GM12878 (cell line): ENCODE measurements at regions not wholly inside any gene's neighbourhood (a gene's known extent, or its start where the extent isn't known, plus 50 kb on each side); places are given as distances from the start of the nearest gene placed in this dataset.
"Not testable (repeated sequence)": the region's sequence is repeated elsewhere in the genome, so short reads cannot be mapped to it uniquely, and the experiment has no call there.

Source experiments
- ATAC-seq: fragments of 200-7000 bp; cut with Tn5 transposase; 3 replicates; pipeline ENCODE4 v1.9.1; 2020; ENCODE audit warnings: mild to moderate bottlenecking, moderate library complexity
- BruUV-seq: library from RNA; stranded (reverse); fragments of 400-500 nt; replicated peaks from 2 replicates; lab custom pipeline; 2021; lab: Mats Ljungman, UMichigan
- CTCF ChIA-PET: fragments of 300-600 bp; sonication (Branson Sonifier 250); formaldehyde crosslinking; extraction: SDS; loops from one replicate; lab custom pipeline; 2021; ENCODE audit warnings: inconsistent platforms; lab: Yijun Ruan, JAX
- POLR2A ChIA-PET: fragments of 350-600 bp; formaldehyde crosslinking; extraction: SDS; loops from one replicate; lab custom pipeline; 2021; ENCODE audit warnings: inconsistent platforms; lab: Charles Lee
- RAD21 ChIA-PET: fragments of 300-600 bp; sonication (Branson Sonifier 250); formaldehyde crosslinking; loops from one replicate; lab custom pipeline; 2023; ENCODE audit warnings: antibody characterized with exemption; ENCODE audit not compliant: unreplicated experiment; lab: Charles Lee
- SMC1A ChIA-PET: fragments of 300-600 bp; sonication (Branson Sonifier 250); formaldehyde crosslinking; loops from one replicate; lab custom pipeline; 2023; ENCODE audit not compliant: unreplicated experiment, uncharacterized antibody; lab: Charles Lee
- DNase-seq: peaks from one replicate; pipeline ENCODE4 v3.0.0-alpha.2; 2011; ENCODE audit warnings: low read depth, low spot score
- FAIRE-seq: peaks from 3 replicates; lab custom pipeline; 2011; peaks lifted over from hg19 to GRCh38; lab: Jason Lieb, UNC
- H2AFZ ChIP-seq: 2 replicates; pipeline ENCODE4 v1.6.0; 2011; ENCODE audit warnings: low read depth, low read length, control low read depth; ENCODE audit not compliant: control insufficient read depth
- H3K27ac ChIP-seq: 2 replicates; pipeline ENCODE4 v1.5.1; 2011; ENCODE audit warnings: control low read depth; ENCODE audit not compliant: control insufficient read depth, insufficient read depth
- H3K27me3 ChIP-seq, 2 experiments: replicated peaks in 1 of 2; 2 replicates each; pipeline versions ENCODE4 v1.6.0 to v1.6.1; 2011; ENCODE audit warnings: low read length in 1 of 2; ENCODE audit not compliant: control insufficient read depth in 2 of 2, insufficient read depth in 2 of 2
- H3K36me3 ChIP-seq, 2 experiments: 2 replicates each; pipeline ENCODE4 v1.5.1; 2011; ENCODE audit warnings: low read length in 1 of 2; ENCODE audit not compliant: control insufficient read depth in 2 of 2, insufficient read depth in 2 of 2
- H3K4me1 ChIP-seq: 2 replicates; pipeline ENCODE4 v1.6.1; 2011; ENCODE audit warnings: mild to moderate bottlenecking, low read length, moderate library complexity, mixed read lengths; ENCODE audit not compliant: control insufficient read depth, insufficient read depth
- H3K4me2 ChIP-seq: 2 replicates; pipeline ENCODE4 v1.6.0; 2011; ENCODE audit warnings: control low read depth; ENCODE audit not compliant: control insufficient read depth, insufficient read depth
- H3K4me3 ChIP-seq: fragments of 200-600 bp; sonication (generic); 2 replicates; pipeline ENCODE4 v1.5.1; 2016
- H3K79me2 ChIP-seq: 2 replicates; pipeline ENCODE4 v1.6.0; 2011; ENCODE audit warnings: low read length; ENCODE audit not compliant: control insufficient read depth, insufficient read depth
- H3K9ac ChIP-seq: 2 replicates; pipeline ENCODE4 v1.8.0; 2011; ENCODE audit warnings: low read length, control low read depth, mixed read lengths; ENCODE audit not compliant: control insufficient read depth, insufficient read depth
- H3K9me3 ChIP-seq: replicated peaks from 3 replicates; pipeline ENCODE4 v1.5.1; 2011; ENCODE audit warnings: mild to moderate bottlenecking, low read length; ENCODE audit not compliant: control insufficient read depth, insufficient read depth
- H4K20me1 ChIP-seq: 2 replicates; pipeline ENCODE4 v1.6.0; 2011; ENCODE audit not compliant: control insufficient read depth, insufficient read depth
- IRF4 ChIP-seq: IDR thresholded peaks from 2 replicates; pipeline ENCODE4 v1.6.1; 2011; ENCODE audit warnings: low read depth, low read length
- JUND ChIP-seq: IDR thresholded peaks from 2 replicates; pipeline ENCODE4 v1.6.1; 2012; ENCODE audit warnings: low read depth, mild to moderate bottlenecking, low read length, improper control_type of control experiment, moderate library complexity
- MXI1 ChIP-seq: fragments of 150-350 bp; IDR thresholded peaks from 2 replicates; pipeline ENCODE4 v1.6.1; 2011; ENCODE audit warnings: low read depth, mild to moderate bottlenecking, inconsistent platforms, low read length, improper control_type of control experiment
- NFYA ChIP-seq: IDR thresholded peaks from 2 replicates; pipeline ENCODE4 v1.6.1; 2011; ENCODE audit warnings: low read depth, mild to moderate bottlenecking, low read length, improper control_type of control experiment, borderline replicate concordance
- RAD51 ChIP-seq: fragments of 450-650 bp; IDR thresholded peaks from 2 replicates; pipeline ENCODE4 v1.6.1; 2016; ENCODE audit warnings: moderate library complexity, mild to moderate bottlenecking, inconsistent platforms
- RFX5 ChIP-seq: IDR thresholded peaks from 2 replicates; pipeline ENCODE4 v1.6.1; 2011; ENCODE audit warnings: low read depth, low read length, improper control_type of control experiment
- SMAD1 ChIP-seq: fragments of 450-650 bp; IDR thresholded peaks from 2 replicates; pipeline ENCODE4 v1.6.1; 2018; ENCODE audit warnings: mild to moderate bottlenecking, low read depth; ENCODE audit not compliant: partially characterized antibody
- TCF12 ChIP-seq: IDR thresholded peaks from 2 replicates; pipeline ENCODE4 v1.6.1; 2011; ENCODE audit warnings: low read depth, mild to moderate bottlenecking, low read length
- ZNF207 ChIP-seq: fragments of 450-650 bp; IDR thresholded peaks from 2 replicates; pipeline ENCODE4 v1.6.1; 2014; ENCODE audit warnings: antibody characterized with exemption, mild to moderate bottlenecking, borderline replicate concordance
- ZNF622 ChIP-seq: fragments of 450-650 bp; IDR thresholded peaks from 2 replicates; pipeline ENCODE4 v1.6.1; 2017; ENCODE audit warnings: mild to moderate bottlenecking, inconsistent platforms
- WGBS: methylation state at CpG from one replicate; pipeline ENCODE4 v1.1.6; 2016; ENCODE audit warnings: low lambda C conversion rate; ENCODE audit not compliant: insufficient replicate concordance, insufficient coverage; ENCODE audit errors: missing lambda C conversion rate; 5-methylcytosine and 5-hydroxymethylcytosine counted together
- in situ Hi-C: fragments of 300-500 bp; cut with MboI; formaldehyde crosslinking; loops from 9 replicates; pipeline ENCODE4 v1.14.3; 2018; ENCODE audit warnings: mixed read lengths
- intact Hi-C: fragments of 100-400 bp; cut with micrococcal nuclease; formaldehyde crosslinking; loops from one replicate; pipeline ENCODE4 v1.14.2; 2022; ENCODE audit not compliant: unreplicated experiment
- TF ChIP-seq, protein P1 (sequence below): IDR thresholded peaks from 2 replicates; pipeline ENCODE4 v1.6.1; 2012; ENCODE audit warnings: mild to moderate bottlenecking, low read depth, low read length
- TF ChIP-seq, protein P2 (sequence below): IDR thresholded peaks from 2 replicates; pipeline ENCODE4 v1.6.1; 2012; ENCODE audit warnings: low read length, inconsistent platforms

- in situ Hi-C loops, intact Hi-C loops, H2AFZ ChIP-seq, BruUV-seq, H3K27ac ChIP-seq, POLR2A ChIA-PET, ATAC-seq, H3K4me1 ChIP-seq, FAIRE-seq, H3K36me3 ChIP-seq, H3K79me2 ChIP-seq, H3K27me3 ChIP-seq, H3K4me3 ChIP-seq, H3K9ac ChIP-seq, DNase-seq, CTCF ChIA-PET, RAD21 ChIA-PET, H3K9me3 ChIP-seq, H3K4me2 ChIP-seq, H4K20me1 ChIP-seq, SMC1A ChIA-PET: not testable (repeated sequence)
- WGBS: 80% methylated on average over 26 of the region's 34 CpGs
Measured at GRCh38 chr14:40954448-40955130, 652.1 kb upstream of the LRFN5 start.

DNA sequence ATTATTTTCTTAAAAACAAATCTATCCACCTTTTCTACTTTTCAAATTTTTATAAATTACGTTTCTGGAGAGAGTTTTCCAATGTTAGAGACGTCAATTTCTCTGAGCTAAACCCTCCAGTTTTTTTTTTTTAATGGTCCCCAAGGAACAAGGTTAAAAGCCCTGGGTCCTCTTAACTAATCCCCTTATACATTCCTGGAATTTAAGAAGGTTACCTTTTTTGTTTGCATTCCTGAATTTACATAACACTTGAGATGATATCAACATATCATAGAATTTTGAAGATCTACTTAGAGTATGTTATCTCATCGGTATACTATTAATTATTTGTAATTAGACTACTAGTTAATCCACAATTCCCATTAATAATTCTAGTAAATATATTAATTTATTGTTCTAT, 662.2 kb upstream of the LRFN5 start:
- ChIA-PET RAD21 (no interaction called here), SMC1A (no interaction called here), CTCF (no interaction called here), POLR2A (no interaction called here)
- no peaks in the 10 kb centered on the region for H3K27me3 ChIP-seq
- 5% methylated on average over 3 of the region's 3 CpGs for WGBS
- no peak overlapping the region for H3K9ac ChIP-seq
- in situ Hi-C loops: no loop called here
- H3K36me3 ChIP-seq: no peaks in the 10 kb centered on the region
- no peak overlapping the region for H3K4me3 ChIP-seq
- intact Hi-C loops: no loop called here
- no TSS peak for BruUV-seq
- no peaks in the 10 kb centered on the region for H3K9me3 ChIP-seq
- H2AFZ ChIP-seq: no peak overlapping the region
- H3K4me1 ChIP-seq: no peaks in the 10 kb centered on the region
- FAIRE-seq: no peak
- H3K27ac ChIP-seq: no peak overlapping the region
- no peak for ATAC-seq
- no peaks in the 10 kb centered on the region for H4K20me1 ChIP-seq
- no peaks in the 10 kb centered on the region for H3K79me2 ChIP-seq
- DNase-seq: no peak
- H3K4me2 ChIP-seq: no peak overlapping the region
- no peak for TF ChIP-seq RAD51
- TF ChIP-seq SMAD1: no peak
- TF ChIP-seq RFX5: no peak
- no peak for TF ChIP-seq TCF12
- TF ChIP-seq MXI1: no peak
- TF ChIP-seq, protein P1, sequence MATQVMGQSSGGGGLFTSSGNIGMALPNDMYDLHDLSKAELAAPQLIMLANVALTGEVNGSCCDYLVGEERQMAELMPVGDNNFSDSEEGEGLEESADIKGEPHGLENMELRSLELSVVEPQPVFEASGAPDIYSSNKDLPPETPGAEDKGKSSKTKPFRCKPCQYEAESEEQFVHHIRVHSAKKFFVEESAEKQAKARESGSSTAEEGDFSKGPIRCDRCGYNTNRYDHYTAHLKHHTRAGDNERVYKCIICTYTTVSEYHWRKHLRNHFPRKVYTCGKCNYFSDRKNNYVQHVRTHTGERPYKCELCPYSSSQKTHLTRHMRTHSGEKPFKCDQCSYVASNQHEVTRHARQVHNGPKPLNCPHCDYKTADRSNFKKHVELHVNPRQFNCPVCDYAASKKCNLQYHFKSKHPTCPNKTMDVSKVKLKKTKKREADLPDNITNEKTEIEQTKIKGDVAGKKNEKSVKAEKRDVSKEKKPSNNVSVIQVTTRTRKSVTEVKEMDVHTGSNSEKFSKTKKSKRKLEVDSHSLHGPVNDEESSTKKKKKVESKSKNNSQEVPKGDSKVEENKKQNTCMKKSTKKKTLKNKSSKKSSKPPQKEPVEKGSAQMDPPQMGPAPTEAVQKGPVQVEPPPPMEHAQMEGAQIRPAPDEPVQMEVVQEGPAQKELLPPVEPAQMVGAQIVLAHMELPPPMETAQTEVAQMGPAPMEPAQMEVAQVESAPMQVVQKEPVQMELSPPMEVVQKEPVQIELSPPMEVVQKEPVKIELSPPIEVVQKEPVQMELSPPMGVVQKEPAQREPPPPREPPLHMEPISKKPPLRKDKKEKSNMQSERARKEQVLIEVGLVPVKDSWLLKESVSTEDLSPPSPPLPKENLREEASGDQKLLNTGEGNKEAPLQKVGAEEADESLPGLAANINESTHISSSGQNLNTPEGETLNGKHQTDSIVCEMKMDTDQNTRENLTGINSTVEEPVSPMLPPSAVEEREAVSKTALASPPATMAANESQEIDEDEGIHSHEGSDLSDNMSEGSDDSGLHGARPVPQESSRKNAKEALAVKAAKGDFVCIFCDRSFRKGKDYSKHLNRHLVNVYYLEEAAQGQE: no peak
- no peak for TF ChIP-seq ZNF622
- TF ChIP-seq ZNF207: no peak
- TF ChIP-seq IRF4: no peak
- TF ChIP-seq JUND: no peak
- TF ChIP-seq, protein P2, sequence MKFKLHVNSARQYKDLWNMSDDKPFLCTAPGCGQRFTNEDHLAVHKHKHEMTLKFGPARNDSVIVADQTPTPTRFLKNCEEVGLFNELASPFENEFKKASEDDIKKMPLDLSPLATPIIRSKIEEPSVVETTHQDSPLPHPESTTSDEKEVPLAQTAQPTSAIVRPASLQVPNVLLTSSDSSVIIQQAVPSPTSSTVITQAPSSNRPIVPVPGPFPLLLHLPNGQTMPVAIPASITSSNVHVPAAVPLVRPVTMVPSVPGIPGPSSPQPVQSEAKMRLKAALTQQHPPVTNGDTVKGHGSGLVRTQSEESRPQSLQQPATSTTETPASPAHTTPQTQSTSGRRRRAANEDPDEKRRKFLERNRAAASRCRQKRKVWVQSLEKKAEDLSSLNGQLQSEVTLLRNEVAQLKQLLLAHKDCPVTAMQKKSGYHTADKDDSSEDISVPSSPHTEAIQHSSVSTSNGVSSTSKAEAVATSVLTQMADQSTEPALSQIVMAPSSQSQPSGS: no peak
- TF ChIP-seq NFYA: no peak
